HG03439 (cell line): ENCODE measurements at regions not wholly inside any gene's neighbourhood (a gene's known extent, or its start where the extent isn't known, plus 50 kb on each side); places are given as distances from the start of the nearest gene placed in this dataset.

Source experiments
- ATAC-seq: cut with Tn5 transposase; IDR thresholded peaks from one replicate; pipeline ENCODE4 v1.9.1; 2021; ENCODE audit warnings: mild to moderate bottlenecking, moderate library complexity; ENCODE audit not compliant: unreplicated experiment

GRCh38 chr5:120738568-120738967 lies 274.5 kb downstream of the PRR16 start:
- ATAC-seq, result no peak

DNA sequence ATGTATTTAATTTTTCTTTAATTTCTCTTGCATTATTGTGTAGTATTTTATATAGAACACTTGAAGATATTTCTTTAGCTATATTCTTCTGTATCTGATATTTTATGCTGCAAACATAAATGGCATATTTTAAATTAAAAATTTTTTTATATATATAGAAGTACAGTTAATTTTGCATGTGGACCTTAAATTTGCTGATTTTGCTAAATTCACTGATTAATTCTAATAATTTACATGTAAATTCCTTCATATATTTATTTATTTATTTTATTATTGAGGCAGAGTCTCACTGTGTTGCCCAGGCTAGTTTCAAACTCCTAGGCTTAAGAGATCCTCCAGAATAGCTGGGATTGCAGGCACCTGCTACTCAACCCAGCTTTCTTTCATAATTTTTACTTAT lies 276.9 kb downstream of the PRR16 start:
- ATAC-seq, result no peak

GRCh38 chr5:120748474-120748873 lies 284.4 kb downstream of the PRR16 start:
- no peak for ATAC-seq

GRCh38 chr5:120749737-120750136 lies 285.6 kb downstream of the PRR16 start:
- ATAC-seq, result no peak

DNA sequence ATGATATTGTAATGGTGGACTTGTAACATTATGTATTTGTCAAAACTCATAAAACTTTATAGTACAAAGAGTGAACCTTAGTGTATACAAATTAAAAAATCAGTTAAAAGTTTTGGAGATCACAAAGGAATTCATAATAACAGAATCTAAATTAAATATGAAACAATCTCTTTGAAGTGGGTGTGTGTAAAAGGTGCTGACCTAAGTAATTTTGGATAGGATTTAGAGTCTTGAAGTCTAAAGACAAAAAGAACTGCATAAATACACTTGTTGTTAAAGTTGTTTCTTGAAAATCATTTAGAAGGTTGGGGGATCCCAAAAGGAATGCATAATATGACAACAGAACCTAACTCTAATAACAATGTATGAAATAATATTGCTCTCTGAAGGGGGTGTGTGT lies 295.5 kb downstream of the PRR16 start:
- ATAC-seq, result no peak

GRCh38 chr5:120761986-120762385 lies 297.9 kb downstream of the PRR16 start:
- no peak for ATAC-seq

- ATAC-seq, result no peak
Observed at GRCh38 chr5:120765189-120765588, 301.1 kb downstream of the PRR16 start.

- ATAC-seq, result no peak
Observed at GRCh38 chr5:120767178-120767820, 303.2 kb downstream of the PRR16 start.

GRCh38 chr5:120769312-120769872 lies 305.3 kb downstream of the PRR16 start:
- no peak for ATAC-seq

DNA sequence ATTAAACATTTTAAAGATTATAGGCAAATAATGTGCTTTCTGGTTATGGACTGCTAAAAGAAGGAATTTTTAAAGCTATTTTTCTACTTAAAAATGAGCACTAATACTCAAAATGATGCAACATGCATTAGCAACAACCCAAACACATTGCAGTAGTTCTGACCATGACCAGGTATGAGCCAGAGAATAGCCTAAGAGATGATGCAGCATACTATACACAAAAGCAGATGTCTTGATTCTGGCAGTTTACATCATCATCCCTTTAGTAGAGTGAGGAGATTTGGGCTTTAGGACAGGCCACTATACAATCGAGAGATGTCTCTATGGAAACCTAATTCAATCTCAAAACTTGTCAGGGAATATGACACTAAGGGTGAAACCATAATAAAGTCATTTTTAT lies 307.1 kb downstream of the PRR16 start:
- ATAC-seq, result no peak

GRCh38 chr5:120778491-120779484 lies 314.7 kb downstream of the PRR16 start:
- no peak for ATAC-seq

DNA sequence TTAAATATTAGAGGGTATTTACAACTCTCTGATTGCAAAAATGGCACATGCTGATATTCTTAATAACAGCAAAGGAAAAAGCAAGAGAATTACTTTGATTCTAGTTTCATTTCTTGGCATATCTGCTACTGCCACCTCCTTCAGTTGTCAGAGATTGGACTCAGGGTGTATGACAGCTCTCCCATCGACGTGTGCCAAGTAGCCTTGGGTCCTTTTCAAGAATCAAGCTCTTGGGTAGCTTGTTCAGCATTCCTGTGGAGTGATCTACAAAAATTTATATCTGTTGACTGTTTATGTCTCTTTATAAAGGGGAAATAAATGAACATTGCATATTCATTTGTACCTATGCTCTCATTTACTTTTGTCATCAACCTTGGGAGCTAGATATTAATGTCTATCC lies 315.6 kb downstream of the PRR16 start:
- ATAC-seq, result no peak

DNA sequence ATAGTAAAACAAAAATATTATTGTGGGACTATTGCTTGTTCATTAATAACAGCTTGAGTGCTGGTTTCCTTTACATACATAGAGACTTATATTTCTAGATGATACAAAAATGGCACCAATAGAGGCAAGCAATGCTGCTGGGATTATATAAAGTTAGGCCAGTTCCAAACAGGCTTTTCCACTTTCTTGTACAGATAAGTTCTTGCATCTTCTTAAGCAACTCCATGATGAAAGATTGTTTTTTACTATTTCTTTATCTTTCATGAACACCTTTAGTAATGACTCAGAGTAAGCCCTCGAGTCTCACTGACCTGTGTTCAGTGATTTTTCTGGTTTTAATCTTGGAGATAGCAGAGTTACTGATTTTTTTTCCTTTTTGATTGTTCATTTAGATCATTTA lies 324.4 kb downstream of the PRR16 start:
- ATAC-seq, result no peak

GRCh38 chr5:120789918-120790317 lies 325.8 kb downstream of the PRR16 start:
- no peak for ATAC-seq

DNA sequence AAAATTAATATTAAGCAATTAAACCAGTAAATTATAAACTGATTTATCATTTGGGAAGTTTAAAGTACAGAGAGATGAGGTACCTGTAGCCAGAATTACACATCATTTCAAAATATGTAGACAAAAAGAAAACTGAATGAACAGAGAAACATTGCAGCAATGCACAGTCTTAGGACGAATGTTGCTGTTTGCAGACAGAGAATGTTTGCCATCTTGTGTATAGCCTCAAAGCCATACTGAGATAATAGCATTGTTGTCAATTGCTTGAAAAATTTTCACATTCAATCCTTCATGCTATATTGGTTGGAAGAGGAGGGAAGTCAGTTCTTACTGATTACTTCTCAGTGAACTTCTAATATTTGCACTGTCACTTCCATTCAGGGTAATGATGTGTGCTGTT lies 326.2 kb downstream of the PRR16 start:
- no peak for ATAC-seq

DNA sequence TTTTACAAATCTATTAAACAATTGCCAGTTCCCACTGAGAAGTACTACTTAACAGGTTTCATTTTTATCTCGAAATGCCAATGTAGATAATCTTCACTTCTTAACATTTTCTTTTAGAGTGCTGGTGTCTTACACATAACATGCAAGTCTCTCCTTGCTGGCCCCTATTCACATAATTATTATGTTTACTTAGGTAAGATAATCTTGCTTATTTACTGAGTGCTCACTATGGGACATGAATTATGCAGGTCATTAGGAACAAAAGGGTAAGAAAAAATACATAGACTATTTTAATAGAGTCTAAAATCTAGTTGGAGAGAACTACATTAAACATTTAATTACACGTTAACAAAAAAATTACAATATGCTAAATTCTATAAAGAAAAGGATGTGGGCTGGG lies 328.4 kb downstream of the PRR16 start:
- ATAC-seq, result no peak

DNA sequence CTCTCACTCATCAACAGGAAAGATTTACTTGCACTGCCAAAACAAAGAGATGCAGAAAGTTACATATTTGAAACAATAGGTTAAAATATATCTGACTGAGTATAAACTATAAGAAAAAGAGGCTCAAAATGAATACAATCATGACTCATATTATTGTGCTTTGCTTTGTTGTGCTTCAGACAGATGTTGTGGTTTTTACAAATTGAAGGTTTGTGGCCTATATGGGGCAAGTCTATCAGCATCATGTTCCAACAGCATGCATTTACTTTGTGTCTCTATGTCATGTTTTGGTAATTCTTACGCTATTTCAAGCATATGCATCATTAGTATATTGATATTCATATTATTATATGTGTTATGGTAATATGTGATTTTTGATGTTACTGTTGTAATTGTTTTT lies 330.0 kb downstream of the PRR16 start:
- ATAC-seq, result no peak

GRCh38 chr5:120803282-120803681 lies 339.2 kb downstream of the PRR16 start:
- ATAC-seq, result no peak

GRCh38 chr5:120805131-120805530 lies 341.0 kb downstream of the PRR16 start:
- no peak for ATAC-seq

GRCh38 chr5:120806202-120806601 lies 342.1 kb downstream of the PRR16 start:
- no peak for ATAC-seq

DNA sequence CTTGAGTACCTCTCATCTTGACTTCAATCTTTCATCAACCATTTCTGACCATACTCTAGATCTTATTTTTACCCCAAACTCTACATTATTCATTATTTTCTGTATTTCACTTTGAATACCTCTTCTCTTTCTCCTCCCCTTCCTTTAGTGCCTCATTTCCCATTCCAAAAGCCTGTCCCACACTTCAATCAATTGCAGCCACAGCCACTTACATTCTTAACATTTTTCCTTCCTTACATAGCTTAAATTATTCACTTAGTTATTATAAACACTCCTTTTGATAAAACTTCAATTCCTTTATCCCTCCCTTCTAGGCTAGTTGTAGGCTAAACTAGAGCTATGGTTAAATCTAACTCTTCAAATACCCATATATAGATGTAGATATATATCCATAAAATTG lies 344.0 kb downstream of the PRR16 start:
- no peak for ATAC-seq

DNA sequence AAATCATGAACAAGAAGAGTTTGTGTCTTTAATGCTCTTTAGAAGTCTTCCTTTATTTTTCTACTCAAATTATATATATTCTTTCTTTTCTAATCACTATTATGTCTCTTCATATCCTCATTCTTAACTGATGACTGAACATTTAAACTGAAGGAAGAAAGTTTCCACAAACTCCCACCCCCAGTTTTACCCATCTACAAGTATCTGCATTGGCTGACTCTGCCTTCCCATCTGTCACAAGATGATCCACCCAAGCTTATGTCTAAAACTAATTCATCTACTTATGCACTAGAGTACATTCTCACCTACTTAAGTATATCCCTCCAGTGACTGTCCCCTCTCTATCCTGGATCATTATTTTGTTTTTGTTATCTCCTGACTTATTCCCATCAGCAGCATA lies 344.5 kb downstream of the PRR16 start:
- no peak for ATAC-seq
